GM12878 (cell line): ENCODE measurements at regions not wholly inside any gene's neighbourhood (a gene's known extent, or its start where the extent isn't known, plus 50 kb on each side); places are given as distances from the start of the nearest gene placed in this dataset.

Experiments
- ATAC-seq: fragments of 200-7000 bp; cut with Tn5 transposase; 3 replicates; pipeline ENCODE4 v1.9.1; 2020; ENCODE audit warnings: mild to moderate bottlenecking, moderate library complexity
- BruUV-seq: library from RNA; stranded (reverse); fragments of 400-500 nt; replicated peaks from 2 replicates; lab custom pipeline; 2021; lab: Mats Ljungman, UMichigan
- CTCF ChIA-PET: fragments of 300-600 bp; sonication (Branson Sonifier 250); formaldehyde crosslinking; extraction: SDS; loops from one replicate; lab custom pipeline; 2021; ENCODE audit warnings: inconsistent platforms; lab: Yijun Ruan, JAX
- POLR2A ChIA-PET: fragments of 350-600 bp; formaldehyde crosslinking; extraction: SDS; loops from one replicate; lab custom pipeline; 2021; ENCODE audit warnings: inconsistent platforms; lab: Charles Lee
- RAD21 ChIA-PET: fragments of 300-600 bp; sonication (Branson Sonifier 250); formaldehyde crosslinking; loops from one replicate; lab custom pipeline; 2023; ENCODE audit warnings: antibody characterized with exemption; ENCODE audit not compliant: unreplicated experiment; lab: Charles Lee
- SMC1A ChIA-PET: fragments of 300-600 bp; sonication (Branson Sonifier 250); formaldehyde crosslinking; loops from one replicate; lab custom pipeline; 2023; ENCODE audit not compliant: unreplicated experiment, uncharacterized antibody; lab: Charles Lee
- DNase-seq: peaks from one replicate; pipeline ENCODE4 v3.0.0-alpha.2; 2011; ENCODE audit warnings: low read depth, low spot score
- FAIRE-seq: peaks from 3 replicates; lab custom pipeline; 2011; peaks lifted over from hg19 to GRCh38; lab: Jason Lieb, UNC
- H2AFZ ChIP-seq: 2 replicates; pipeline ENCODE4 v1.6.0; 2011; ENCODE audit warnings: low read depth, low read length, control low read depth; ENCODE audit not compliant: control insufficient read depth
- H3K27ac ChIP-seq: 2 replicates; pipeline ENCODE4 v1.5.1; 2011; ENCODE audit warnings: control low read depth; ENCODE audit not compliant: control insufficient read depth, insufficient read depth
- H3K27me3 ChIP-seq, 2 experiments: replicated peaks in 1 of 2; 2 replicates each; pipeline versions ENCODE4 v1.6.0 to v1.6.1; 2011; ENCODE audit warnings: low read length in 1 of 2; ENCODE audit not compliant: control insufficient read depth in 2 of 2, insufficient read depth in 2 of 2
- H3K36me3 ChIP-seq, 2 experiments: 2 replicates each; pipeline ENCODE4 v1.5.1; 2011; ENCODE audit warnings: low read length in 1 of 2; ENCODE audit not compliant: control insufficient read depth in 2 of 2, insufficient read depth in 2 of 2
- H3K4me1 ChIP-seq: 2 replicates; pipeline ENCODE4 v1.6.1; 2011; ENCODE audit warnings: mild to moderate bottlenecking, low read length, moderate library complexity, mixed read lengths; ENCODE audit not compliant: control insufficient read depth, insufficient read depth
- H3K4me2 ChIP-seq: 2 replicates; pipeline ENCODE4 v1.6.0; 2011; ENCODE audit warnings: control low read depth; ENCODE audit not compliant: control insufficient read depth, insufficient read depth
- H3K4me3 ChIP-seq: fragments of 200-600 bp; sonication (generic); 2 replicates; pipeline ENCODE4 v1.5.1; 2016
- H3K79me2 ChIP-seq: 2 replicates; pipeline ENCODE4 v1.6.0; 2011; ENCODE audit warnings: low read length; ENCODE audit not compliant: control insufficient read depth, insufficient read depth
- H3K9ac ChIP-seq: 2 replicates; pipeline ENCODE4 v1.8.0; 2011; ENCODE audit warnings: low read length, control low read depth, mixed read lengths; ENCODE audit not compliant: control insufficient read depth, insufficient read depth
- H3K9me3 ChIP-seq: replicated peaks from 3 replicates; pipeline ENCODE4 v1.5.1; 2011; ENCODE audit warnings: mild to moderate bottlenecking, low read length; ENCODE audit not compliant: control insufficient read depth, insufficient read depth
- H4K20me1 ChIP-seq: 2 replicates; pipeline ENCODE4 v1.6.0; 2011; ENCODE audit not compliant: control insufficient read depth, insufficient read depth
- SMC3 ChIP-seq: IDR thresholded peaks from 2 replicates; pipeline ENCODE4 v1.6.1; 2011; ENCODE audit warnings: low read length, improper control_type of control experiment, borderline replicate concordance
- YY1 ChIP-seq: IDR thresholded peaks from 2 replicates; pipeline ENCODE4 v1.6.1; 2011; ENCODE audit warnings: low read depth, mild to moderate bottlenecking, low read length
- WGBS: methylation state at CpG from one replicate; pipeline ENCODE4 v1.1.6; 2016; ENCODE audit warnings: low lambda C conversion rate; ENCODE audit not compliant: insufficient replicate concordance, insufficient coverage; ENCODE audit errors: missing lambda C conversion rate; 5-methylcytosine and 5-hydroxymethylcytosine counted together
- in situ Hi-C: fragments of 300-500 bp; cut with MboI; formaldehyde crosslinking; loops from 9 replicates; pipeline ENCODE4 v1.14.3; 2018; ENCODE audit warnings: mixed read lengths
- intact Hi-C: fragments of 100-400 bp; cut with micrococcal nuclease; formaldehyde crosslinking; loops from one replicate; pipeline ENCODE4 v1.14.2; 2022; ENCODE audit not compliant: unreplicated experiment

DNA sequence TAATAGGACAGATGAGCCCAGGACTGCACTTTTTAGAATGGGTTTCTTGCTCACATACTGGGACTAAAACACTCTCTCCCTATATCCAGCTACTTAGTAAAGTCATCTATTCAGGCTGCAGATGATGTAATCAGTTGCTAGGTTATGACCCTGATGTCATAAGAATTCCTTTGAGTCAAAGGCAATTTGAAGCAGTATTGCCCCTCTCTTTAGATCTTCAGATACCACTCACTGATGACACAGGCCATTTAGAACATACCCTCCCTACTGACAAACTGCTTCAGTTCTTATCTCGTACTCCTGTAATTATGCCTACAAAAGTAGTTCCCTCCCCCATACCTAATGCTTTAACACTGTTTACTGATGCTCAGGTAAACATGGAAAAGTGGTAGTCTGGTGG, 450.1 kb upstream of the RASGRP1 start:
- no peaks in the 10 kb centered on the region for H3K27me3 ChIP-seq
- SMC1A ChIA-PET, result no interaction called here
- 0% methylated on average over 1 of the region's 1 CpG for WGBS
- intact Hi-C loops (no loop called here), in situ Hi-C loops (no loop called here)
- no peak overlapping the region for H3K27ac ChIP-seq
- no peak overlapping the region for H3K4me3 ChIP-seq
- RAD21 ChIA-PET, result no interaction called here
- no peaks in the 10 kb centered on the region for H3K36me3 ChIP-seq
- no TSS peak for BruUV-seq
- POLR2A ChIA-PET, result no interaction called here
- DNase-seq, result no peak
- no peak for FAIRE-seq
- H3K9me3 ChIP-seq, result no peaks in the 10 kb centered on the region
- H4K20me1 ChIP-seq, result no peaks in the 10 kb centered on the region
- H3K4me1 ChIP-seq, result no peaks in the 10 kb centered on the region
- no peak overlapping the region for H3K9ac ChIP-seq
- no peak for TF ChIP-seq SMC3
- H3K4me2 ChIP-seq, result no peak overlapping the region
- no peak for ATAC-seq
- H3K79me2 ChIP-seq, result no peaks in the 10 kb centered on the region
- CTCF ChIA-PET, result no interaction called here
- H2AFZ ChIP-seq, result no peak overlapping the region

DNA sequence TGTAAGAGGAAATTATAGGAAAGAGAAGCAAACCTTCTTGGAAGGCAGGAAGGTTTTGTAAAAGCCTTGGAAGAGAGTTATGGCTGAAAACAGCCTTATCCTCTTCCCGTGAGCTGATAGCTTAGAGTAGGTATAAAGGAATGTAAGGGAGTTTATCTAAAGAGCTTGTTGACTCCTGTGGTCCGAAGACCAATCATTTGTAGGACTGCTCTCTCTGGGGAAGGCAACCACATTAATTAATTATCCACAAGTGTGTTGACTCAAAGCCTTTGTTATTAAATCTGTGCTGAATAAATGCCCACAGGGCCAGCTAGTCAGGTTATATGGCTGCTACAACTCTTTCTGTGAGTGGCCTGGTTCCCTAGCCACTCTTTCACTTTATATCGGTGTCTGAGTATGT, 452.1 kb upstream of the RASGRP1 start:
- H3K27ac ChIP-seq, result no peak overlapping the region
- no peaks in the 10 kb centered on the region for H4K20me1 ChIP-seq
- H3K9me3 ChIP-seq, result no peaks in the 10 kb centered on the region
- H3K79me2 ChIP-seq, result no peaks in the 10 kb centered on the region
- H3K4me1 ChIP-seq, result no peaks in the 10 kb centered on the region
- SMC1A ChIA-PET, result no interaction called here
- no peak overlapping the region for H3K9ac ChIP-seq
- no peak for ATAC-seq
- no peak overlapping the region for H3K4me2 ChIP-seq
- no peak for FAIRE-seq
- TF ChIP-seq YY1, result no peak
- TF ChIP-seq, all 136 proteins: peak for 0
- DNase-seq, result no peak
- intact Hi-C loops (no loop called here), in situ Hi-C loops (no loop called here)
- H3K27me3 ChIP-seq, result no peaks in the 10 kb centered on the region
- BruUV-seq, result no TSS peak
- ChIA-PET CTCF (no interaction called here), POLR2A (no interaction called here), RAD21 (no interaction called here)
- no peaks in the 10 kb centered on the region for H3K36me3 ChIP-seq
- no peak overlapping the region for H3K4me3 ChIP-seq
- WGBS, result 39% methylated on average over 3 of the region's 3 CpGs
- H2AFZ ChIP-seq, result no peak overlapping the region
